GM18867 (cell line): ENCODE measurements at regions not wholly inside any gene's neighbourhood (a gene's known extent, or its start where the extent isn't known, plus 50 kb on each side); places are given as distances from the start of the nearest gene placed in this dataset.
"Not testable (repeated sequence)": the region's sequence is repeated elsewhere in the genome, so short reads cannot be mapped to it uniquely, and the experiment has no call there.

Experiments used
- ATAC-seq: cut with Tn5 transposase; IDR thresholded peaks from one replicate; pipeline ENCODE4 v1.9.1; 2021; ENCODE audit warnings: mild to moderate bottlenecking, moderate library complexity; ENCODE audit not compliant: unreplicated experiment

DNA sequence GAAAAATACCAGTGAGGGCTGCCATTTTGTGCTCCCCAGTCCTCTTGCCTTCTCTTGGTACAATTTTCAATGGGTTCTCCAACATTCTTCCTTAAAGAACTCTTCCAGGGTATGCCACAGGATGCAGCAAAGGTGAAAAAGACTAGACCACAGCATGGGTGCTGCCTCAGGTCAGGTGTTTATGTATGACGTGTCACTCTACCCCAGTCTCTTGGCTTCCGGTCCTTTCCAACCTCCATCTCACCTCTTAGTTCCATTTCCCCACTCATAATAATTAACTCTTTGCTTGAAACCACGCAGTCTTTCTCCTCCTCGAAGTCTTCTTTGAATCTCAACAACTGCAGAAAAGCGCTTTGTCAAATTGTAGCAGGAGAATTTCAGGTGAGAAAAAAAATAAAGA is 104.7 kb upstream of the TBC1D5 start:
- peak; percentile 83 for ATAC-seq

GRCh38 chr3:17846466-17846865 is 104.0 kb upstream of the TBC1D5 start:
- ATAC-seq = no peak

GRCh38 chr3:17845026-17845812 is 102.8 kb upstream of the TBC1D5 start:
- ATAC-seq = no peak

DNA sequence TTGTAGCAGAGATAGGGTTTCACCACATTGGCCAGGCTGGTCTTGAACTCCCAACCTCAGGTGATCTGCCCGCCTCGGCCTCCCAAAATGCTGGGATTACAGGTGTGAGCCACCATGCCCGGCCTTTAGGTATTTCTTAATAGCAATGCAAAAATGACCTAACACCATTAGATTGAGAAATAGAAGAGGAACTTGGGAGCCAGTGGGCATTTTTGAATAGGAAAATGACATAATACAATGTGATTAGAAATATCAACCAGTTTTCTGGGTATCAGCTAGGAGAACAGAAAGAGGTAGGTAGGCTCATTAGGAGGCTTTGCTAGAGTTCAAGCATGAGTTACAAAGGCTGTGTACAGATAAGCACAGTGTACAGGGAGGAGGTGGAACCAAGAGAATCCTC is 101.8 kb upstream of the TBC1D5 start:
- ATAC-seq = no peak

DNA sequence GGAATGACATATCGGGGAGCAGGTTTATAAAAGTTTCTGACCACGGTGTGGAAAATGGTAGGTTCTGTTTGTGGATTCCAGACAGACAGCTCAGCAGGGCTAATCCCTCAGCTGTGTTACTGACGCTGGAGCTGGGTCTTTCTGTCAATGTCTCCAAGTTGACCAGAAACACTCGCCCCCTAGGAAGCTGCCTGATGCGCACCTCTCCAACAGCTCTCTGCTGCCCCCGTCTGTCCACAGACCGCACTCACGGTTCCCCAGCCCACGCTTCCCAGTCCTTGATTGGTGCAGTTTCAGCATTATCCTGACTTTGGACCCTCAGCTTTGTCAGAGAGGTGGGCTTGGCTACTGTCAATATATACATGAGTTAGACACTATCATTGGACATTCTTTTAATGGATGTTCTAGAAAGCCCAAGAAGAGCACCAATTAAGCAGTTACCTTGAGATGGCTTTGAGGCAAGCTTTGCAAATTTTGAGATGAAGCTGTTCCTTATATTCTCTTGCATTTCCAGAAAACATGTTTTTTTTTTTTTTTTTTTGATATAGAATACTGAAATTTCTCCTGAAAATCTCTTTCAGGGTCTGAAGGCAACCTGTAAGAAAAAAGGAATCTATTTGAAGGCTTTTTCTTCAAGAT is 98.9 kb upstream of the TBC1D5 start:
- peak; percentile 93 for ATAC-seq

DNA sequence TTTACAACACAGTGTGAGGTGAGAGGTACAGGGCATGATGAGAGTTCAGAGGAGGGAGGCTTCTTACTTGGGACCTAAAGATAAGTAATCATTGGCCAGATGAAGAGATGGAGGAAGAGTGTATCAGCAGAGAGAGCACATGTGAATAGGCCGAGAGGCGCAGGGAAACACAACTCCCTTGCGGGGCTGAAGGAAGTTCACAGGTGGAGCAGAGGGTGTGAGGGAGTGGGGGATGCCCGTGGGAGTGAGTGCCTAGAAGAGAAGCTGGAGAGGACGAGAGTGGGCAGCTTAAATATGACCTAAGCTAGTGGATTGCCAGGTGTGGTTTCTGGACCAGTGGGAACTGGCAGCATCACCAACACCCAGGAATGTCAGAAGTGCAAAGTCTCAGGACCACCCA is 98.2 kb upstream of the TBC1D5 start:
- no peak for ATAC-seq

DNA sequence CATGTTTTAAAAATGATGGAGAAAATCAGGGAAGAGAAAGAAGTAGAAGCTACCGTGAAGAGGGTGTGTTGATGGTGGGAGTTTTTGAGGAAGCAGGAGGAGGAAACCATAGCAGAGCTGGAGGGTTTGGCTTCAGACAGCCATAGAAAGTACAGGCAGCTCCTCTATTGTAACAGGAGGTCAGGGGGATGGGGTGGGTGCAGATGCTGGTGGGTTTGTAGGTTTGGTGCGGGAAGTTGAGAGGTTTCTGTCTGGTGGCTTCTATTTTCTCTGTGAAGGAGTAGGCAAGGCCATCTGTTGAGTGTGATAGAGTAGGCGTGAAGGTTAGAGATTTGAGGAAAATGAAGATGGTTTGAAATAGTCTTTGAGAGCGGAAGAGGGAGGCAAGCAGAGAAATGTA is 97.7 kb upstream of the TBC1D5 start:
- no peak for ATAC-seq

DNA sequence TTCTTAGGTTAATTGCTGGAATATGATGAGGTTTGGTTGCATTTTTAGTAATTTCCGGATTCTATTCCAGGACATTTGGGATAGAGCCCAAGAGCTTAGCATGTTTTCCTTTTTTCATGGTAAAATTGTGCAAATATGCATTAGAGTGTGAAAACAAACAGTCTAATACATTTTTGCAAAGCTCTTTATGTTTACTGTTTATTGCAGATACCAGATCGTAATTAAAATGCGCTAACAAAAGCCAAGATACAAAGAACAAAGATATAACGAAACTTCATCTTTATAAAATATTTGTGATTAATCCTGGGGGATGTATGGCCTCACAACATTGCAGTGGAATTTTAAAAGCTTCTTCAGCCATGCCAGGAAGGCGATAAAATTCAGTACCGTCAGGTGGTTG is 94.5 kb upstream of the TBC1D5 start:
- no peak for ATAC-seq

- no peak for ATAC-seq
Measured at GRCh38 chr3:17836092-17836491, 93.7 kb upstream of the TBC1D5 start.

- no peak for ATAC-seq
Measured at GRCh38 chr3:17833786-17834559, 91.5 kb upstream of the TBC1D5 start.

GRCh38 chr3:17832016-17832415 is 89.6 kb upstream of the TBC1D5 start:
- ATAC-seq = no peak

GRCh38 chr3:17831366-17831765 is 88.9 kb upstream of the TBC1D5 start:
- ATAC-seq = no peak

DNA sequence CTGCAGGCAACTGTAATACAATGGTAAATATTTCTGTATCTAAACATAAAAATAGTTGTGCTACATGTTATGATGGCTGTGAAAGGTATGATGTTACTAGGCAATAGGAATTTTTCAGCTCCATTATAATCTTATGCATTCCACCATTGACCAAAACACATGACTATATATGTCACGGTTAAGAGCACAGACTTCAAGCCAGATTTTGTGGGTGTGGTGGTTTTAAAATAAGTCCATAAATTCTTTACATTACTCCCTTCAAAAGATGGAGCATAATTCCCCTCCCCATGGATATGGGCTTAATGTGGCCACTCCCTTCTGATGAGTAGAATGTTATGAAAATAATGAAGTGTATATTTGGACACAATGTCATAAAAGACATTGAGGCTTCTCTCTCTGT is 88.4 kb upstream of the TBC1D5 start:
- no peak for ATAC-seq

- no peak for ATAC-seq
Measured at GRCh38 chr3:17828388-17828787, 86.0 kb upstream of the TBC1D5 start.

DNA sequence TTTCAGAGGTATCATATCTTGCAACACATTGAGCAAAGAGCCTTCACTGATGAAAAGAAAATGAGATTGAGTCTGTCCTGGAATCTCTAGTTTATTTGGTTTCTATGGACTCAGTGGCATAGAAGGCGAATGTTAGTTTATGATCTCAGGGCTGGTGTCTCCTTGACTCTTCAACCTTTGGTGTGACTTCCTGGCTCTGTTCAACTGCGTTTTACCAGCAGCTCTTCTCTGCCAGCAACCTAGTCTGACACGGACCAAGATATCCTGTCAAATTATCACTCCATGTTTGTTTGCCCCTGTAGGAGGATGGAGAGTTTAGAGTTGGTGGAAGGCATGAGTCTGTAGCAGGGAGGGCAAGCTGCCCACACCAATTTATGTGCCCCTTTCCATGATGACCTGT is 82.9 kb upstream of the TBC1D5 start:
- no peak for ATAC-seq

DNA sequence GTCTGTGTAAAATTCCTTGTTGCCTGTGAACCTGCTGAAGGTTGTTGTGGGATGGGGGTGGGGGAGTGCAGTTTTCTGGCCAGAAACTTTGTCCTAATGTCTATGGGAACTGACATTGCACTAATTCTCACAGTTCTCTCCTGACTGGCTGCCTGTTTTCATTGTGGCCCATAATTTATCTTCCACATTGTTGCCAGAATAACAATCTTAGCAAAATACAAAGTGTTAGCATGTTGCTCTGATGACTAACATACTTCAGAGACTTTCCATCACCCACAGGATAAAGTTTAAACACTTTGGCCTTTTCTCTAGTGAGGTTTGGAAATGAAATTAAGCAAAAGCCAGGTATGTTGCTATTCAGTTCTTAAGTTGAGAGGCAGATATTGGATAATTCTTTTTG is 81.4 kb upstream of the TBC1D5 start:
- no peak for ATAC-seq

DNA sequence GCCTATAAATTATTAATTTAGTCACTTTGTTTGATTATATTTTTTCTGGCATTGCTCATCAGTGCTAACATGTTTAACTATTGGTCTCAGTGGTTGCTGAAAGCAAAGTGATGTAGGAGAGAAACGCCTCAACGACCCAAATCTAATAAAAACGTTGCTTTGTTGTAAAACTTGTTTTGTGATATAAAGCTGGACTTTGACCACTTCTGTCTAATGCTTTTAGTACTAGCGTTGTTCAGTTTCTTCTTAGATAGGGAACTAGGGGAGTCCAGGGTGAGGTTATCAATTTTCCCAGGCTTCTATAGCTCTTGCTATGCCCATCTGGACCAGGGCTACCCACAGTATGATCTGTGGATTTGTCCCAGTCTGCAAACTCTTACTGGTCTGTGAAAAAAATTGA is 80.6 kb upstream of the TBC1D5 start:
- no peak for ATAC-seq

GRCh38 chr3:17820704-17821103 is 78.3 kb upstream of the TBC1D5 start:
- no peak for ATAC-seq

DNA sequence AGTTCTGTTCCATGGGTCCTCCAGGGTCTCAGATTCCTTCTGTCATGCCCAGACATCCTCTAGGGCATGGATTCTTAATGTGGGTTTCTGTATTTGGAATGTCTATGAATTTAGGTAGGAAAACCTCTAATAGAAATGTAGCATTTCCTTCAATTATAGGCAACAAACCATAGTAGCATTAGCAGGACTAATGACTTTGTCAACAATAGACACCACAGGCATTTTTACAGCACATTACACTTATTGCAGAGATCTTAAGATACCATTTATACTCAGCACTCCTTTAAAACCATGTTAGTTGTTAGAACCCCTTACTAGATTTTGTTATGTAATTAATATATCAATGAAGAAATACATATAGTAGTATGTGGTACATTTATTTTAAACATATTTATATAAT is 77.8 kb upstream of the TBC1D5 start:
- no peak for ATAC-seq

DNA sequence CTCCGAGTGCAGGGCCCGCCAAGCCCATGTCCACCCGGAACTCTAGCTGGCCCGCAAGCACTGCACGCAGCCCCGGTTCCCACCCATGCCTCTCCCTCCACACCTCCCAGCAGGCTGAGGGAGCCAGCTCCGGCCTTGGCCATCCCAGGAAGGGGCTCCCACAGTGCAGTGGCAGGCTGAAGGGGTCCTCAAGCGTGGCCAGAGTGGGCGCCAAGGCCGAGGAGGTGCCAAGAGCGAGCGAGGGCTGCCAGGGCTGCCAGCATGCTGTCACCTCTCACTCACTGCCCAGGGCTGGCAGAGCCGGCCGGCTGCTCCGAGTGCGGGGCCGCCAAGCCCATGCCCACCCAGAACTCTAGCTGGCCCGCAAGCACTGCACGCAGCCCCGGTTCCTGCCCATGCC is 75.5 kb upstream of the TBC1D5 start:
- ATAC-seq = not testable (repeated sequence)

- no peak for ATAC-seq
Measured at GRCh38 chr3:17817545-17817944, 75.1 kb upstream of the TBC1D5 start.

DNA sequence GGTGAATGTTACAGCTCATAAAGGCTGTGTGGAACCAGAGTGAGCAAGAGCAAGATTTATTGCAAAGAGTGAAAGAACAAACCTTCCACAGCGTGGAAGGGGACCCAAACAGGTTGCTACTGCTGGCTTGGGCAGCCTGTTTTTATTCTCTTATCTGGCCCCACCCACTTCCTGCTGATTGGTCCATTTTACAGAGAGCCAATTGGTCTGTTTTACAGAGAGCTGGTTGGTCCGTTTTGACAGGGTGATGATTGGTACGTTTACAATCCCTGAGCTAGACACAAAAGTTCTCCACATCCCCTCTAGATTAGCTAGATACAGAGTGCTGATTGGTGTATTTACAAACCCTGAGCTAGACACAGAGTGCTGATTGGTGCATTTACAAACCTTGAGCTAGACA is 74.4 kb upstream of the TBC1D5 start:
- not testable (repeated sequence) for ATAC-seq
